ENCODE measurements at regions not wholly inside any gene's neighbourhood (a gene's known extent, or its start where the extent isn't known, plus 50 kb on each side); places are given as distances from the start of the nearest gene placed in this dataset.

- DNase-seq (ENCODE audit: low read depth) = no peak
- Histone ChIP-seq H3K4me3 (ENCODE audit: low read depth, low read length) (no peak overlapping the region), H3K36me3 (ENCODE audit: control insufficient read depth, insufficient read depth, low read length) (no peaks in the 10 kb centered on the region), H3K27me3 (ENCODE audit: control insufficient read depth, insufficient read depth, low read length) (no peaks in the 10 kb centered on the region)
- no peak for TF ChIP-seq CTCF (IDR thresholded peaks at IDR 0.05; ENCODE audit: insufficient read depth, low read length, poor library complexity, severe bottlenecking)
Observed at GRCh38 chr2:223414646-223415045, 187.5 kb downstream of the SCG2 start.

- DNase-seq (ENCODE audit: low read depth) = no peak
- no peaks in the 10 kb centered on the region for H3K36me3 ChIP-seq (ENCODE audit: control insufficient read depth, insufficient read depth, low read length)
Observed at GRCh38 chr2:223415071-223415470, 187.1 kb downstream of the SCG2 start.

GRCh38 chr2:223416815-223417610 lies 185.1 kb downstream of the SCG2 start:
- Histone ChIP-seq H3K4me3 (ENCODE audit: low read depth, low read length) (no peak overlapping the region), H3K27me3 (ENCODE audit: control insufficient read depth, insufficient read depth, low read length) (no peaks in the 10 kb centered on the region), H3K36me3 (ENCODE audit: control insufficient read depth, insufficient read depth, low read length) (no peaks in the 10 kb centered on the region)
- no peak for TF ChIP-seq CTCF (IDR thresholded peaks at IDR 0.05; ENCODE audit: insufficient read depth, low read length, poor library complexity, severe bottlenecking)
- no peak for DNase-seq (ENCODE audit: low read depth)

More at GRCh38 chr2:223415071-223415470, 187.1 kb downstream of the SCG2 start:
- no peak overlapping the region for H3K4me3 ChIP-seq (ENCODE audit: low read depth, low read length)
- no peak for TF ChIP-seq CTCF (IDR thresholded peaks at IDR 0.05; ENCODE audit: insufficient read depth, low read length, poor library complexity, severe bottlenecking)
- H3K27me3 ChIP-seq (ENCODE audit: control insufficient read depth, insufficient read depth, low read length) = no peaks in the 10 kb centered on the region

GRCh38 chr2:223418131-223418530 lies 184.0 kb downstream of the SCG2 start:
- Histone ChIP-seq H3K4me3 (ENCODE audit: low read depth, low read length) (no peak overlapping the region), H3K27me3 (ENCODE audit: control insufficient read depth, insufficient read depth, low read length) (no peaks in the 10 kb centered on the region), H3K36me3 (ENCODE audit: control insufficient read depth, insufficient read depth, low read length) (no peaks in the 10 kb centered on the region)
- TF ChIP-seq CTCF (IDR thresholded peaks at IDR 0.05; ENCODE audit: insufficient read depth, low read length, poor library complexity, severe bottlenecking) = no peak
- peak; percentile 2 for DNase-seq (ENCODE audit: low read depth)

- H3K4me3 ChIP-seq (ENCODE audit: low read depth, low read length) = no peak overlapping the region
- no peak for DNase-seq (ENCODE audit: low read depth)
- no peaks in the 10 kb centered on the region for H3K36me3 ChIP-seq (ENCODE audit: control insufficient read depth, insufficient read depth, low read length)
- no peak for TF ChIP-seq CTCF (IDR thresholded peaks at IDR 0.05; ENCODE audit: insufficient read depth, low read length, poor library complexity, severe bottlenecking)
- no peaks in the 10 kb centered on the region for H3K27me3 ChIP-seq (ENCODE audit: control insufficient read depth, insufficient read depth, low read length)
Observed at GRCh38 chr2:223418604-223419199, 183.5 kb downstream of the SCG2 start.
